ENCODE measurements at regions not wholly inside any gene's neighbourhood (a gene's known extent, or its start where the extent isn't known, plus 50 kb on each side); places are given as distances from the start of the nearest gene placed in this dataset.
A peak's percentile ranks its signal among the peaks of the same experiment; 100 is the strongest.
"Not testable (repeated sequence)": the region's sequence is repeated elsewhere in the genome, so short reads cannot be mapped to it uniquely, and the experiment has no call there.

- Histone ChIP-seq H3K27me3 (no peaks in the 10 kb centered on the region), H3K4me1 (peaks cover 0 to 32% (median 13%) of the 10 kb centered on the region in 4 donors), H3K4me3 (no peak overlapping the region), H3K27ac (no peak overlapping the region), H3K9me3 (no peaks in the 10 kb centered on the region), H3K36me3 (no peaks in the 10 kb centered on the region)
- 62 to 81% (median 75%) methylated on average over 2 of the region's 2 CpGs for WGBS, 5 donors
- intact Hi-C loops (cut with DNase I; ENCODE audit: low total_unique reads): no loop called here
- DNase-seq: peak in 1 of 2 donors; percentile 41
- no peak for TF ChIP-seq EP300 (IDR thresholded peaks at IDR 0.05)
- TF ChIP-seq POLR2A (IDR thresholded peaks at IDR 0.05): no peak
- TF ChIP-seq POLR2AphosphoS5 (IDR thresholded peaks at IDR 0.05): no peak
- TF ChIP-seq CTCF (IDR thresholded peaks at IDR 0.05): no peak
Measured at GRCh38 chr7:112930787-112931186, 140.6 kb upstream of the TMEM168 start.

GRCh38 chr7:112929421-112929820 is 139.2 kb upstream of the TMEM168 start:
- TF ChIP-seq POLR2AphosphoS5 (IDR thresholded peaks at IDR 0.05): no peak
- no peak for TF ChIP-seq EP300 (IDR thresholded peaks at IDR 0.05)
- no peak for TF ChIP-seq POLR2A (IDR thresholded peaks at IDR 0.05)
- TF ChIP-seq CTCF (IDR thresholded peaks at IDR 0.05): no peak

GRCh38 chr7:112926018-112926417 is 135.8 kb upstream of the TMEM168 start:
- H3K9me3 ChIP-seq: no peaks in the 10 kb centered on the region
- H3K4me3 ChIP-seq: no peak overlapping the region
- no peak for DNase-seq
- no peak overlapping the region for H3K27ac ChIP-seq
- intact Hi-C loops (cut with DNase I; ENCODE audit: low total_unique reads): no loop called here
- no peaks in the 10 kb centered on the region for H3K27me3 ChIP-seq
- TF ChIP-seq CTCF (IDR thresholded peaks at IDR 0.05) (no peak), EP300 (IDR thresholded peaks at IDR 0.05) (no peak), POLR2A (IDR thresholded peaks at IDR 0.05) (no peak), POLR2AphosphoS5 (IDR thresholded peaks at IDR 0.05) (no peak)
- H3K4me1 ChIP-seq: peaks cover 0 to 13% (median 4%) of the 10 kb centered on the region in 4 donors
- H3K36me3 ChIP-seq: no peaks in the 10 kb centered on the region

More at GRCh38 chr7:112929421-112929820, 139.2 kb upstream of the TMEM168 start:
- Histone ChIP-seq H3K27me3 (no peaks in the 10 kb centered on the region), H3K4me1 (peaks cover 0 to 25% (median 10%) of the 10 kb centered on the region in 4 donors), H3K9me3 (no peaks in the 10 kb centered on the region), H3K27ac (no peak overlapping the region), H3K36me3 (no peaks in the 10 kb centered on the region), H3K4me3 (no peak overlapping the region)
- 87 to 95% (median 93%) methylated on average over 3 of the region's 3 CpGs for WGBS, 5 donors
- intact Hi-C loops (cut with DNase I; ENCODE audit: low total_unique reads): no loop called here
- DNase-seq: no peak

- H3K9me3 ChIP-seq; H3K36me3 ChIP-seq; H3K4me1 ChIP-seq; H3K27ac ChIP-seq; DNase-seq; H3K4me3 ChIP-seq; H3K27me3 ChIP-seq; intact Hi-C loops (cut with DNase I; ENCODE audit: low total_unique reads): not testable (repeated sequence)
- 87 to 99% (median 98%) methylated on average over 3 to 24 of the region's 25 CpGs for WGBS, 5 donors
Measured at GRCh38 chr7:112922546-112922945, 132.4 kb upstream of the TMEM168 start.

GRCh38 chr7:112916431-112916830 is 126.2 kb upstream of the TMEM168 start:
- H3K4me3 ChIP-seq; intact Hi-C loops (cut with DNase I; ENCODE audit: low total_unique reads); H3K27ac ChIP-seq; H3K4me1 ChIP-seq; DNase-seq; H3K27me3 ChIP-seq; H3K9me3 ChIP-seq: not testable (repeated sequence)
- H3K36me3 ChIP-seq: peaks cover 0 to 33% (median 15%) of the 10 kb centered on the region in 4 donors
- WGBS, 5 donors: 94 to 98% (median 96%) methylated on average over 18 of the region's 18 CpGs

All from stomach (tissue), 8 donors.